Right lobe of liver (tissue), 6 donors: ENCODE measurements at regions not wholly inside any gene's neighbourhood (a gene's known extent, or its start where the extent isn't known, plus 50 kb on each side); places are given as distances from the start of the nearest gene placed in this dataset.
A peak's percentile ranks its signal among the peaks of the same experiment; 100 is the strongest.

Experiments
- ATAC-seq, 4 donors: fragments of 200-7000 bp; cut with Tn5 transposase; one replicate each; pipeline ENCODE4 v1.9.1; 2020; ENCODE audit warnings: mild to moderate bottlenecking in 4 of 4, moderate library complexity in 4 of 4
- DNase-seq, 3 donors: peaks; one replicate each; pipeline ENCODE4 v3.0.0-alpha.2; 2020
- H3K27ac ChIP-seq, 3 donors: fragments of 200-600 bp; one replicate each; pipeline ENCODE4 v1.8.0; 2022
- H3K27me3 ChIP-seq, 2 donors: fragments of 200-600 bp; one replicate each; pipeline ENCODE4 v1.8.0; 2022
- H3K36me3 ChIP-seq, 4 donors: fragments of 200-600 bp; sonication (generic) in 1 of 4; one replicate each; pipeline versions ENCODE4 v1.5.1 to v1.8.0; 2017 to 2022; ENCODE audit warnings: control low read depth in 1 of 4
- H3K4me1 ChIP-seq, 4 donors: fragments of 200-600 bp; sonication (generic) in 1 of 4; one replicate each; pipeline versions ENCODE4 v1.5.1 to v1.8.0; 2017 to 2022; ENCODE audit warnings: control low read depth in 1 of 4
- H3K4me3 ChIP-seq, 3 donors: fragments of 200-600 bp; one replicate each; pipeline ENCODE4 v1.8.0; 2022
- H3K9me3 ChIP-seq, 4 donors: fragments of 200-600 bp; sonication (generic) in 1 of 4; one replicate each; pipeline versions ENCODE4 v1.5.1 to v1.8.0; 2017 to 2022; ENCODE audit warnings: control low read depth in 1 of 4
- CTCF ChIP-seq, 4 donors: fragments of 200-600 bp in 3 of 4; fragments of 450-650 bp in 1 of 4; IDR thresholded peaks; one replicate each; pipeline versions ENCODE4 v1.5.1 to v1.8.0; 2016 to 2022; ENCODE audit warnings: antibody characterized with exemption in 4 of 4, mild to moderate bottlenecking in 2 of 4
- POLR2A ChIP-seq: fragments of 450-650 bp; IDR thresholded peaks from one replicate; pipeline ENCODE4 v1.6.1; 2017; ENCODE audit warnings: antibody characterized with exemption, mild to moderate bottlenecking
- WGBS: methylation state at CpG from one replicate; pipeline ENCODE4 v1.1.6; 2018; ENCODE audit warnings: low coverage, low lambda C conversion rate; ENCODE audit not compliant: insufficient coverage; ENCODE audit errors: missing lambda C conversion rate; 5-methylcytosine and 5-hydroxymethylcytosine counted together
- intact Hi-C, 2 donors: fragments of 100-400 bp; cut with DNase I; formaldehyde crosslinking; loops; one replicate each; pipeline versions ENCODE4 v1.11.2 to v1.14.1; 2022
- donor health status: DM: no; HTN: yes; CAD: no.
- donor health status: DM: no; HTN: no; CAD: no.
- donor health status: DM: no; HTN: no; CAD: no.
- donor health status: DM: no; HTN: yes; CAD: no.
- donor health status: DM: no; HTN: yes; CAD: no.

DNA sequence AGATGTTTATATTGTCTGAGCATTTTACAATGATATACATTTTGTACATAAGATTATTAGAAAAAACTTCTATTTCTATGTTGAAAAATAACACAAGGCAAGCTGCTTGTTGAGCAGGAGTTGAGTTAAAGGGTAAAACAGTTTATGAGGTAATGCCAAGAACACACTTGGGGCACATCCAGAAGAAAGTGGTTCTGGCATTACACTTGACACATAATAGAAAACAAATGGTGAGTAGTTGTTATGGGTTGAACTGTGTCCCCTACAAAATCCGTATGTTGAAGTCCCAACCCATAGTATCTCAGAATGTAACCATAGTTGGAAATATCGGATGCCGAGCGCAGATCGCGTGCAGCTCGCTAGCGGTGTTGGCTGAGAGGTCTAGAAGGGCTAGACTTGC lies 354.3 kb upstream of the GOT2 start:
- no peaks in the 10 kb centered on the region for H3K4me1 ChIP-seq
- no peaks in the 10 kb centered on the region for H3K9me3 ChIP-seq
- no peak for TF ChIP-seq POLR2A
- no peak for TF ChIP-seq CTCF (IDR thresholded peaks at IDR 0.05)
- no peaks in the 10 kb centered on the region for H3K36me3 ChIP-seq
- no peaks in the 10 kb centered on the region for H3K27me3 ChIP-seq
- H3K4me3 ChIP-seq, result no peak overlapping the region
- no peak overlapping the region for H3K27ac ChIP-seq
- intact Hi-C loops, result no loop called here
- ATAC-seq, result no peak
- no peak for DNase-seq
- WGBS, result 88% methylated on average over 7 of the region's 8 CpGs

DNA sequence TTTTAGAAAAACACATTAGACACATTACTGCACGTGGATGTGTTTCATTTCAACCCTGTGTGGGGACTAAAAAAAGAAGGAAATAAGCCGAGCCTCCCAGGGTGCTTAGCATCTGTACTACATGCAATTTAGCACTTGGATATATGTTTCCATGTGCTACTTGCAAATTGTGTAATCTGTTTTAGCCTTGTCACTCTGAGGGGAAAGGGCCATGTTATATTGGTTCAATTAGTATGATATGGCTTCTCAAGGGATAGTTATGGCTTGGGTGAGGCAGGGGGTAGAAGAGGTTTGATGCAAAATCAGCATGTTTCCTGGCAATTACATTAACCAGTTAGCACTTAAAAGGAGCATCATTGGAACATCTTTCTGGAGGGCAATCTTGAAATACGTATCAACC lies 353.5 kb upstream of the GOT2 start:
- 27% methylated on average over 3 of the region's 3 CpGs for WGBS
- Histone ChIP-seq H3K36me3 (no peaks in the 10 kb centered on the region), H3K27me3 (no peaks in the 10 kb centered on the region), H3K4me3 (no peak overlapping the region), H3K4me1 (no peaks in the 10 kb centered on the region), H3K9me3 (no peaks in the 10 kb centered on the region), H3K27ac (no peak overlapping the region)
- no peak for ATAC-seq
- TF ChIP-seq CTCF (IDR thresholded peaks at IDR 0.05) (no peak), POLR2A (no peak)
- no peak for DNase-seq
- intact Hi-C loops, result no loop called here

GRCh38 chr16:59067205-59067604 lies 333.1 kb upstream of the GOT2 start:
- no peak overlapping the region for H3K27ac ChIP-seq
- ATAC-seq (peak in 3 of 4 donors; percentile 27 to 46 (median 32)), DNase-seq (no peak)
- TF ChIP-seq POLR2A, result no peak
- WGBS, result 7% methylated on average over 1 of the region's 1 CpG
- no peaks in the 10 kb centered on the region for H3K36me3 ChIP-seq
- no peaks in the 10 kb centered on the region for H3K9me3 ChIP-seq
- H3K27me3 ChIP-seq, result no peaks in the 10 kb centered on the region
- H3K4me3 ChIP-seq, result no peak overlapping the region
- H3K4me1 ChIP-seq, result no peaks in the 10 kb centered on the region
- intact Hi-C loops, result no loop called here

GRCh38 chr16:59060207-59060606 lies 326.1 kb upstream of the GOT2 start:
- Histone ChIP-seq H3K27me3 (no peaks in the 10 kb centered on the region), H3K4me1 (no peaks in the 10 kb centered on the region), H3K9me3 (no peaks in the 10 kb centered on the region), H3K4me3 (no peak overlapping the region), H3K27ac (no peak overlapping the region), H3K36me3 (no peaks in the 10 kb centered on the region)
- TF ChIP-seq POLR2A (no peak), CTCF (IDR thresholded peaks at IDR 0.05) (no peak)
- WGBS, result 80% methylated on average over 1 of the region's 1 CpG
- no peak for DNase-seq
- intact Hi-C loops, result no loop called here
- no peak for ATAC-seq

- Histone ChIP-seq H3K4me3 (no peak overlapping the region), H3K27ac (no peak overlapping the region), H3K36me3 (no peaks in the 10 kb centered on the region), H3K4me1 (no peaks in the 10 kb centered on the region), H3K27me3 (no peaks in the 10 kb centered on the region), H3K9me3 (no peaks in the 10 kb centered on the region)
- no peak for TF ChIP-seq CTCF (IDR thresholded peaks at IDR 0.05)
- TF ChIP-seq POLR2A, result no peak
- intact Hi-C loops, result no loop called here
- ATAC-seq, result no peak
- WGBS, result 58% methylated on average over 2 of the region's 2 CpGs
- no peak for DNase-seq
Measured at GRCh38 chr16:59058250-59058649, 324.1 kb upstream of the GOT2 start.
